ENCODE measurements at regions not wholly inside any gene's neighbourhood (a gene's known extent, or its start where the extent isn't known, plus 50 kb on each side); places are given as distances from the start of the nearest gene placed in this dataset.

- no peak for TF ChIP-seq POLR2A (IDR thresholded peaks at IDR 0.05; ENCODE audit: low read depth, low read length)
- no peak for TF ChIP-seq POLR2AphosphoS5 (IDR thresholded peaks at IDR 0.05; ENCODE audit: low read depth, low read length)
- TF ChIP-seq SPI1 (IDR thresholded peaks at IDR 0.05; ENCODE audit: low read depth, low read length): no peak
- no peak for TF ChIP-seq PAX5 (IDR thresholded peaks at IDR 0.05; ENCODE audit: insufficient read depth, low read length, severe bottlenecking)
- no peak for TF ChIP-seq TAF1 (IDR thresholded peaks at IDR 0.05; ENCODE audit: low read depth, low read length)
- TF ChIP-seq POU2F2 (IDR thresholded peaks at IDR 0.05; ENCODE audit: low read depth, low read length): no peak
Measured at GRCh38 chr3:194001728-194002459, 134.1 kb upstream of the HES1 start.
